Effector memory CD8-positive, alpha-beta T cell (primary cell): ENCODE measurements at regions not wholly inside any gene's neighbourhood (a gene's known extent, or its start where the extent isn't known, plus 50 kb on each side); places are given as distances from the start of the nearest gene placed in this dataset.

Source experiments
- ATAC-seq: fragments of 150-1000 bp; cut with Tn5 transposase; replicated peaks from 2 replicates; pipeline ENCODE4 v1.10.0; 2021; ENCODE audit warnings: mild to moderate bottlenecking, moderate library complexity
- DNase-seq, 3 experiments: peaks; one replicate each; pipeline ENCODE4 v3.0.0; 2021
- H3K27ac Mint-ChIP-seq, 2 donors: one replicate each; pipeline ENCODE4 v1.8.0; 2022; ENCODE audit warnings: mild to moderate bottlenecking in 2 of 2, mixed read lengths in 2 of 2, moderate library complexity in 2 of 2
- H3K27me3 Mint-ChIP-seq, 2 donors: one replicate each; pipeline ENCODE4 v1.8.0; 2022; ENCODE audit warnings: mixed read lengths in 2 of 2
- H3K36me3 Mint-ChIP-seq: one replicate; pipeline ENCODE4 v1.8.0; 2022; ENCODE audit warnings: mild to moderate bottlenecking, moderate library complexity, mixed read lengths; ENCODE audit not compliant: insufficient read depth
- H3K4me1 Mint-ChIP-seq, 2 donors: one replicate each; pipeline ENCODE4 v1.8.0; 2022; ENCODE audit warnings: low read depth in 2 of 2, mixed read lengths in 2 of 2
- H3K4me3 Mint-ChIP-seq, 2 donors: one replicate each; pipeline ENCODE4 v1.8.0; 2022; ENCODE audit warnings: mild to moderate bottlenecking in 2 of 2, mixed read lengths in 2 of 2, moderate library complexity in 2 of 2
- H3K9me3 Mint-ChIP-seq, 2 donors: one replicate each; pipeline ENCODE4 v1.8.0; 2022; ENCODE audit warnings: mixed read lengths in 2 of 2

DNA sequence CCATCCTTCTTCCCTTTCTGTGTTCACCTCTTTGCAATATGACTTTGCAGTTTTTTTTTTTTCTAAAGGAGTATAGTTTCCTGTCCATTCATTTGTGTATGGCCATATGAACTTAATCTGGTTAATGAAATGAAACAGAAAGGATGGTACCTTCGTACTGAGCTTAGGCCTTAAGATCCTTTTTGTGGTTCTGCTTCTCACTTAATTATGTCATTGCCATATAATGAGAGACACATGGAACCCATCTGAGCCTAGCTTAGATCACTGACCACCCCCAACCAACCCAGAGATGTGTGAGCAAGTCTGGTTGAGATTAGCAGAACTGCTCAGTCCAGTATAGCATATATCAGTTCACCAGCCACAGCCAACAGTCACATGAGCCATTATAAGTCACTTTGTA, 1179.6 kb downstream of the HACE1 start:
- Mint-ChIP-seq H3K4me1 (peaks cover 0 to 2% of the 10 kb centered on the region in 2 donors), H3K9me3 (peaks cover 0 to 4% of the 10 kb centered on the region in 2 donors), H3K27ac (no peak overlapping the region), H3K27me3 (no peaks in the 10 kb centered on the region), H3K4me3 (no peak overlapping the region), H3K36me3 (no peaks in the 10 kb centered on the region)
- DNase-seq (no peak), ATAC-seq (no peak)

DNA sequence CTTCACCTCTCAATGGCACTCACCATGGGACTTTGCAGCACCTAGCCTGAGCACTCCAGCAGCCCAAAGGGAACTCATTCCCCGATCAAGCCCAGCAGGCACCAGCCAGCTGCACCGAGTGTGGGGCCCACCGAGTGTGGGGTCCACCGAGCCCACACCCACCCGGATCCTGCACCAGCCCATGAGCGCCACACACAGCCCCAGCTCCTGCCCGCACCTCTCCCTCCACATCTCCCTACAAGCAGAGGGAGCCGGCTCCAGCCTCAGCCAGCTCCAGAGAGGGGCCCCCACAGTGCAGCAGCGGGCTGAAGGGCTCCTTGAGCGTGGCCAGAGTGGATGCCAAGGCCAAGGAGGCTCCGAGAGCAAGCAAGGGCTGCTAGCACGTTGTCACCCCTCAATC, 1182.4 kb downstream of the HACE1 start:
- Mint-ChIP-seq H3K4me3 (no peak overlapping the region), H3K27ac (no peak overlapping the region), H3K4me1 (peaks cover 0 to 2% of the 10 kb centered on the region in 2 donors), H3K36me3 (no peaks in the 10 kb centered on the region), H3K9me3 (peaks cover 0 to 4% of the 10 kb centered on the region in 2 donors), H3K27me3 (no peaks in the 10 kb centered on the region)
- no peak for ATAC-seq
- no peak for DNase-seq

DNA sequence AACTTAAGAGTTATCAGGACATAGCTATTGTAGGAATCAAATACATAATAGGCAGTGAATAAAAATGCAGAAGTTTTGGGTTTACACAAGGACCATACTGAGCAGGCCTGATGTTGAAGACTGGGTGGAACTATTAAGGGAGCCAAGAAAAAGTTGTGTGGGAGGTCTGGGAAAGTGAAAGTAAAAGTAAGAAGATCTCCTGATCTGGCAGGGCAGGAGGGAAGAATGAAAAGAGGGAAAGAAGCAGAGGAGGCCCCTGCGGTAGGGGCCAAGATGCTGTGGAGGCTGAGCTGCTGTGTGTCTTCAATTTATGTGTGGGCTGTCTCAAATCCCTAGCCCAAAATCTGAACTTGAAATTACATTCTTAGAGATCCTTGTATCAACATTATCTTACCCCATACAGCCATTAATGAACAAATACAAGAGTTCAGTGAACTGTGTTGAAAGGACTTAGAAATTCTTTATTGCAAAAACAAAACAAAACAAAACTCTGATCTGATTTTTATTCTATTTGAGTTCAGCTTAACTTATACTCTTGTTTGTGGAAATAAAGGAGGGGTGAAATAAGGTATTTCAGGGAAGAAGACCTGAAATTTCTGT, 1183.8 kb downstream of the HACE1 start:
- no peak for ATAC-seq
- Mint-ChIP-seq H3K4me3 (peak overlapping the region in 1 of 2 donors; percentile 1), H3K4me1 (peaks cover 0 to 2% of the 10 kb centered on the region in 2 donors), H3K27me3 (no peaks in the 10 kb centered on the region), H3K36me3 (no peaks in the 10 kb centered on the region), H3K27ac (no peak overlapping the region), H3K9me3 (peaks cover 0 to 4% of the 10 kb centered on the region in 2 donors)
- no peak for DNase-seq

DNA sequence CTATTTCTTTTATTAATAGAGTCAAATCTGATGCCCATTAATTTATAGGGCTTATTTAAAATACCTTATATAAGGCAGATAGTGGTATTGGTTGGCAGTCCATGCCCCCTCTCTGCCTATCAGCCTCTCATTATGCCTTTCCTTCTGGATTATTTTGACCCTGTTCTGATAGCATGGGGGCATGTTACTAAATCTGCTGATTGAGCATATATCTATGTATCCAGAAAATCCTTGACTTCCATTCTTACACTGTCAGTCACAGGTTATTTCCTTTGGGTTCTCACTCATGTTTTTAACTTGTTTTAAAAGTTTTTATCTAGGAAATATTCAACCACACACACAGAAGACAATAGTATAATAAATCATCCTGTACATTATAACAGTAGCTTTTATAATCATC, 1184.9 kb downstream of the HACE1 start:
- DNase-seq = no peak
- no peaks in the 10 kb centered on the region for H3K27me3 Mint-ChIP-seq
- peaks cover 0 to 4% of the 10 kb centered on the region in 2 donors for H3K9me3 Mint-ChIP-seq
- H3K27ac Mint-ChIP-seq = no peak overlapping the region
- H3K4me3 Mint-ChIP-seq = no peak overlapping the region
- no peak for ATAC-seq
- H3K36me3 Mint-ChIP-seq = no peaks in the 10 kb centered on the region
- peaks cover 0 to 2% of the 10 kb centered on the region in 2 donors for H3K4me1 Mint-ChIP-seq

DNA sequence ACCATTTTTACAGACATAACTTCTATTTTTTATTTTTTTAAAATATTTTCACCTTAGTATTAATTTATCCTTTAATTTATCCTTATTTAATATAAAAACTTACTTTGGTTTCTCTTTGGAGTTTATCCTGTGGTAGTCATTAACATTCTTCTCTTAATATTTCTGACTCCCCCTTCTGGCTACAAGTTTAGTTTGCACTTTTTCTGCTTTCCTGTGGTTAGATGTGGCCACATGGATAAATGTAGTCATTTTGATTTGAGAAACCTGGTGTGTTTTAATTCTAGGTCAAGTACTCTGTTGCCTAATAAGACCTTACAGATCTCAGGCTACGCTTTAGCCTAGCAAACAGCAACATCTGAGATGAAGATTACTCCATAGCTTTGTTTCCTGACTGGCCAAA, 1187.5 kb downstream of the HACE1 start:
- no peak overlapping the region for H3K4me3 Mint-ChIP-seq
- H3K36me3 Mint-ChIP-seq = no peaks in the 10 kb centered on the region
- no peaks in the 10 kb centered on the region for H3K27me3 Mint-ChIP-seq
- H3K4me1 Mint-ChIP-seq = peaks cover 0 to 2% of the 10 kb centered on the region in 2 donors
- no peak for ATAC-seq
- no peak overlapping the region for H3K27ac Mint-ChIP-seq
- H3K9me3 Mint-ChIP-seq = peaks cover 0 to 6% of the 10 kb centered on the region in 2 donors
- no peak for DNase-seq

DNA sequence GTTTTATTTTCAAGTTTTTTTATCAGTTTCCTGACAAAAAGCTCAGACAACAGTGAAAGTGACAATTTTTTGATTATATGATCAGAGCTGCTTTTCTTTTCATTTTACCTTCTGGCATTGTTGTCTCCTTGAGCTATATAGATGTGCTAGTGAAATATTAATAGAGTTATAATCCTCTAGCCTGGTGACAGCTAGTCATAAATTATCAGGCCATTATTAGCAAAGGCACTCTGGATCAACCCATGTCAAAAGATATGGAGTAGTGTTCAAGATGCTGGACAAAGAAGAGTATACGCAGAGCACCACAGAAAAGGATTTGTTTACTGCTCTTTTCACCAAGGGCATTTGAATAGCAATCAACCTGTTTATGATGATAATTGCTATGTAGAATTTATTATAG, 1230.1 kb downstream of the HACE1 start:
- Mint-ChIP-seq H3K27me3 (no peaks in the 10 kb centered on the region), H3K36me3 (no peaks in the 10 kb centered on the region), H3K4me1 (no peaks in the 10 kb centered on the region), H3K27ac (no peak overlapping the region), H3K4me3 (no peak overlapping the region), H3K9me3 (peaks cover 2 to 6% of the 10 kb centered on the region in 2 donors)
- ATAC-seq (no peak), DNase-seq (no peak)

DNA sequence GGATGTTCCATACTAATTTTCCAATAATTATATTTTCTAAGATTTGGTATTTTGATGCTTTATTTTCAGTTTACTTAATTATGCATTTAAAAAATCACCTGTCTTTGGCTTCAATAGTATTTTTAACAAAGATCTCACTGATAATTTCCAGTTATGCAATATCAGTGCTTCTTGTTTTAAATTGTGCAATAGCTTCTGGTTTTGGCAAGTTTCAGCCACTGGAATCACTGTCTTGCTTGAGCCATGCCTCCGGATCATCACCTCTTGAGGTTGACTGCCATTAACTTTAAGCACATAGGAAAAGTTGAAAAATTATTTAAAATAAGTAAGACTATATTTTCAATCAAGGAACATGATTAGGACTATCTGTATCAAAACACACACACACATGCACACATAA, 1242.1 kb downstream of the HACE1 start:
- no peak for DNase-seq
- no peak for ATAC-seq
- no peaks in the 10 kb centered on the region for H3K4me1 Mint-ChIP-seq
- H3K9me3 Mint-ChIP-seq = peaks cover 0 to 7% of the 10 kb centered on the region in 2 donors
- no peaks in the 10 kb centered on the region for H3K27me3 Mint-ChIP-seq
- H3K4me3 Mint-ChIP-seq = no peak overlapping the region
- no peak overlapping the region for H3K27ac Mint-ChIP-seq
- H3K36me3 Mint-ChIP-seq = no peaks in the 10 kb centered on the region

DNA sequence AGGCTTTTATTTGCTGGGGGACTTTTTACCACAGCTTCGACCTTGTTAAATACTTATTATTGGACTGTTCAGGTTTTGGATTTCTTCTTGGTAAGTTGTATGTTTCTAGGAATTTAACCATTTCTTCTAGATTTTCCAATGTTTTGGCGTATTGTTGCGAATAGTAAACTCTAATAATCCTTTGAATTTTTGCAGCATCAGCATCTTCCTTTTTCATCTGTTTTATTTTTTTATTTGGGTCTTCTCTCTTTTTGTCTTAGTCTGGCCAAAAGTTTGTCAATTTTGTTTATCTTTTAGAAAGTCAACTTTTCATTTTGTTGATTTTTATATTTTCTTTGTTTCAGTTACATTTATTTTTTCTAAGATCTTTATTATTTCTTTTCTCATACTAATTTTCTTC, 1272.0 kb downstream of the HACE1 start:
- Mint-ChIP-seq H3K27me3 (no peaks in the 10 kb centered on the region), H3K4me1 (no peaks in the 10 kb centered on the region), H3K9me3 (peaks cover 2 to 6% of the 10 kb centered on the region in 2 donors), H3K36me3 (no peaks in the 10 kb centered on the region), H3K27ac (no peak overlapping the region), H3K4me3 (no peak overlapping the region)
- ATAC-seq = no peak
- DNase-seq = no peak

DNA sequence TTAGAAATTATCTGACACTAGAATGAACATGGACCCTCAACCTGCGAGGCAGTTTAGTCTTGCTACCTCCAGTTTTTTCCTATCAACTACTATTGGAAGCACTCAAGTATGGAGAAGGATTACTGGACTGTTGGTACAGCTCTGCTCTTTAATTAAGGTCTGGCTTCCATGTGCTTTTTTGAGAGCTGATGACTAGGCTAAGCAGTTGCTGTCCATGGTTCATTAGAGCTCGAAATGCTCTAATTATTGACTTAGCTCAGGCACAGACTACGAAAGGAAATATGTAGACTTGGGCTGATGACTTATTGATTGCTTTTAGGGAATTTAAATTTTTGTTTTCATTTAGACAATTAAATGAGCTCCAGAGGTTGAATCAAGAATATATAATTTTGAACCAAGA, 1281.6 kb downstream of the HACE1 start:
- Mint-ChIP-seq H3K9me3 (peaks cover 6 to 11% of the 10 kb centered on the region in 2 donors), H3K4me1 (no peaks in the 10 kb centered on the region), H3K4me3 (no peak overlapping the region), H3K27me3 (no peaks in the 10 kb centered on the region), H3K27ac (no peak overlapping the region), H3K36me3 (no peaks in the 10 kb centered on the region)
- DNase-seq (no peak), ATAC-seq (no peak)

DNA sequence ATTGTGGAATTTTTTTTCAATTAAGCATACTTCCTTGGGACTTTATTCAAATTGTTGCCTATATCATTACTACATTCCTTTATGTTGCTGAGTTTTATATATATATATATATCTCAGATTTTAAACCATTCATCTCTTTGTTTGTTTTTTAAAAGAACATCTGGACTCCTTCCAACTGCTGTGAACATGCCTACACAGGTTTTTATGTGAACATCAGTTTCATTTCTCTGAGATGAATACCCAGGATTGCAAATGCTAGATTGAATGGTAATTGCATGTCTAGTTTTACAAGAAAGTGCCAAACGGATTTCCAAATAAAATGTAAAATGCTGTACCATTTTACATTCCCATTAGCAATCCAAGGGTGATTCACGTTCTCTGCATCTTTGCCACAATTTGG, 1289.3 kb downstream of the HACE1 start:
- no peak overlapping the region for H3K4me3 Mint-ChIP-seq
- ATAC-seq = no peak
- peaks cover 0 to 6% of the 10 kb centered on the region in 2 donors for H3K9me3 Mint-ChIP-seq
- no peaks in the 10 kb centered on the region for H3K4me1 Mint-ChIP-seq
- no peaks in the 10 kb centered on the region for H3K27me3 Mint-ChIP-seq
- H3K36me3 Mint-ChIP-seq = no peaks in the 10 kb centered on the region
- no peak for DNase-seq
- no peak overlapping the region for H3K27ac Mint-ChIP-seq

DNA sequence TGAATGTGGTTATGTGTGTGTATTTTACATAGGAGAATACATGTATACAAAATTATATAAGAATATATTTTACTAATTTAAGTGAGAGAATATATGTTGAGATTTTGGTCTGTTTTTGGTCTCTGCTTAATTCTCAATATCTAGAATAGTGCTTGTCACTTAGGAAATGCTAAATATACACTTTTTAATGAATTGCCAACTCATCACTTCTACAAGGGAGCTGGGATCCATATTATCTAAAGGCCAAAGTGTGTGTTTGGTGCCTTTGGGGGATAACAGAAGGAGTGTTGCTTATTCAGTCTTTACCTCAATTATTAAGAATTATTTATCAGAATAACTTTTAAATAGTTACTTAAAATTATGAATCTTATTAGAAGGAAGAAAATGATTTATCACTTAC, 1304.8 kb downstream of the HACE1 start:
- no peak for DNase-seq
- ATAC-seq = no peak
- H3K4me1 Mint-ChIP-seq = no peaks in the 10 kb centered on the region
- H3K27me3 Mint-ChIP-seq = no peaks in the 10 kb centered on the region
- peaks cover 5 to 6% of the 10 kb centered on the region in 2 donors for H3K9me3 Mint-ChIP-seq
- no peak overlapping the region for H3K27ac Mint-ChIP-seq
- H3K4me3 Mint-ChIP-seq = no peak overlapping the region
- H3K36me3 Mint-ChIP-seq = no peaks in the 10 kb centered on the region

DNA sequence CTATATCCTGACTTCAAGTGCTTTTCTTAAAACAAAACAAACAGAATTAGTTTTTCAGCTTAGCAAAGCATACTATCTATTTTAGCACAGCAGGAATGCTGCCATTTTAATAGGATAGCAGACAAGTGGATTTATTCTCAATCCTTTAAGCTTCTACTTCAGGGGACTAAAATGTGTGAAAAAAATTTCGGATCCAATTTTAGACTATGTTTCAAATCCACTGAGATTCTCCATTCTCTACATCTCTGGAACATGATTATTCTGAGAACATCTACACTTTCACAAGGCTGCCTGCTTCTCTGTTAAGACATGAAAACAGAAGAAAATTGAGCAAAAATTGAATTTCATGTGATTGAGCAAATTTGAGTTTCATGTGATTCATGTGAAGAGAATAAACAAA, 1321.3 kb downstream of the HACE1 start:
- no peak for ATAC-seq
- no peak overlapping the region for H3K27ac Mint-ChIP-seq
- H3K4me1 Mint-ChIP-seq = no peaks in the 10 kb centered on the region
- H3K4me3 Mint-ChIP-seq = no peak overlapping the region
- no peaks in the 10 kb centered on the region for H3K36me3 Mint-ChIP-seq
- H3K9me3 Mint-ChIP-seq = peaks cover 4 to 9% of the 10 kb centered on the region in 2 donors
- no peak for DNase-seq
- H3K27me3 Mint-ChIP-seq = no peaks in the 10 kb centered on the region

DNA sequence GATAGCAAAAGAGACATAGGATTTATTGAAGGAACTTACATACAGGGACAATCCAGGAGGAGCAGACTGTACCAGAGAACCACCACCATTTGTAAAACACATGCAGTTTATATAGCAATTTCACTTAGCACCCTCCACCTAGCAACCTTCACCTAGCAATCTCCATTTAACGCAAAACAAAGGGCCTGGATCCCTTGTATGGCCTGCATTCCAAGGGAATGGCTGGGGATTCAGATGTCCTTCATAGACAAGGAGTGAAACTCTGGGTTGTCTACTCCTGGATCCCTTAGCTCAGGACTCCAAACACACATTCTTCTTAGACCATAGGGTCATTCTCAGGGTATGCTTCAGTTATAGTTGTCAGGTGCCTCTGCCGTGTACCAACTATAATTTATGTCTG, 1324.9 kb downstream of the HACE1 start:
- H3K27me3 Mint-ChIP-seq = no peaks in the 10 kb centered on the region
- H3K4me1 Mint-ChIP-seq = no peaks in the 10 kb centered on the region
- H3K9me3 Mint-ChIP-seq = no peaks in the 10 kb centered on the region
- ATAC-seq (no peak), DNase-seq (no peak)
- no peak overlapping the region for H3K4me3 Mint-ChIP-seq
- no peaks in the 10 kb centered on the region for H3K36me3 Mint-ChIP-seq
- H3K27ac Mint-ChIP-seq = no peak overlapping the region

DNA sequence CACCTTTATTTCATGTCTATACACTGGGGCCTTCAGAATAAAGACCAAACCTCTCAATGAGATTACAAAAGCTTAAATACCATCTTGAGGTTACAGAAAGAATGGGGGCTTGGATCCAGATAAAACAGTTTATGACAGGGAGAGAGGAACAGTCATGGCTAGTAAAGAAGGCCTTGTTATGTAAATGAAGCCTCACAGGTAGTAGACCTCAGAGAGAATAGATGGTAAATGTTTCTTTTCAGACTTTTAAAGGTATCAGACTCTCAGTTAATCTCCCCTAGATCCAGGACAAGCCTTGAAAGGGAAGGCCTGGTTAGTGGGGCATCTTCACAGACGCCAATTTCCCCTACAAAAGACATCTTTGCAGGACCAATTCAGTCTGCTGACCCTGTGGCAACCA, 1325.6 kb downstream of the HACE1 start:
- Mint-ChIP-seq H3K4me3 (no peak overlapping the region), H3K36me3 (no peaks in the 10 kb centered on the region), H3K4me1 (no peaks in the 10 kb centered on the region), H3K27me3 (no peaks in the 10 kb centered on the region), H3K9me3 (no peaks in the 10 kb centered on the region), H3K27ac (no peak overlapping the region)
- no peak for DNase-seq
- ATAC-seq = no peak

DNA sequence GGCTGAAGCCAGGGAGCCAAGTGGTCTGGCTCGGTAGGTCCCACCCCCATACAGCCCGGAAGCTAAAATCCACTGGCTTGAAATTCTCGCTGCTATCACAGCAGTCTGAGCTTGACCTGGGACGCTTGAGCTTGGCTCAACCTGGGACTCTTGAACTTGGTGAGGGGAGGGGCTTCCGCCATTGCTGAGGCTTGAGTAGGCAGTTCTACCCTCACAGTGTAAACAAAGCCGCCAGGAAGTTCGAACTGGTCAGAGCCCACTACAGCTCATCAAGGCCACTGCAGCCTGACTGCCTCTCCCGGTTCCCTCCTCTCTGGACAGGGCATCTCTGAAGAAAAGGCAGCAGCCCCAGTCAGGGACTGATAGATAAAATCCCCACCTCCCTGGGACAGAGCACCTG, 1337.7 kb downstream of the HACE1 start:
- no peaks in the 10 kb centered on the region for H3K36me3 Mint-ChIP-seq
- ATAC-seq (no peak), DNase-seq (no peak)
- H3K4me3 Mint-ChIP-seq = no peak overlapping the region
- no peaks in the 10 kb centered on the region for H3K4me1 Mint-ChIP-seq
- peaks cover 7 to 29% of the 10 kb centered on the region in 2 donors for H3K9me3 Mint-ChIP-seq
- no peaks in the 10 kb centered on the region for H3K27me3 Mint-ChIP-seq
- H3K27ac Mint-ChIP-seq = no peak overlapping the region
